ENCODE measurements at regions not wholly inside any gene's neighbourhood (a gene's known extent, or its start where the extent isn't known, plus 50 kb on each side); places are given as distances from the start of the nearest gene placed in this dataset.

- no peak for DNase-seq
Observed at GRCh38 chr6:108734271-108734922, 113.8 kb upstream of the ARMC2 start.

GRCh38 chr6:108735310-108736001, 112.8 kb upstream of the ARMC2 start:
- peak; percentile 15 for DNase-seq

GRCh38 chr6:108736002-108736361, 112.2 kb upstream of the ARMC2 start:
- DNase-seq = no peak

GRCh38 chr6:108736832-108737231, 111.4 kb upstream of the ARMC2 start:
- peak; percentile 89 for DNase-seq

GRCh38 chr6:108737594-108738546, 110.4 kb upstream of the ARMC2 start:
- DNase-seq = peak; percentile 98

- DNase-seq = peak; percentile 60
Observed at GRCh38 chr6:108738684-108739416, 109.4 kb upstream of the ARMC2 start.

GRCh38 chr6:108739496-108740330, 108.5 kb upstream of the ARMC2 start:
- no peak for DNase-seq

- no peak for DNase-seq
Observed at GRCh38 chr6:108741331-108741989, 106.8 kb upstream of the ARMC2 start.

GRCh38 chr6:108742041-108742440, 106.2 kb upstream of the ARMC2 start:
- peak; percentile 87 for DNase-seq

- no peak for DNase-seq
Observed at GRCh38 chr6:108744244-108744972, 103.8 kb upstream of the ARMC2 start.

GRCh38 chr6:108744996-108745395, 103.2 kb upstream of the ARMC2 start:
- no peak for DNase-seq

- DNase-seq = no peak
Observed at GRCh38 chr6:108745664-108746336, 102.4 kb upstream of the ARMC2 start.

GRCh38 chr6:108746366-108746765, 101.9 kb upstream of the ARMC2 start:
- no peak for DNase-seq

GRCh38 chr6:108746836-108747575, 101.2 kb upstream of the ARMC2 start:
- DNase-seq = no peak

- DNase-seq = peak; percentile 43
Observed at GRCh38 chr6:108748055-108748454, 100.2 kb upstream of the ARMC2 start.

GRCh38 chr6:108748959-108749358, 99.3 kb upstream of the ARMC2 start:
- peak; percentile 50 for DNase-seq

GRCh38 chr6:108750801-108751200, 97.4 kb upstream of the ARMC2 start:
- DNase-seq = no peak

GRCh38 chr6:108751282-108751681, 96.9 kb upstream of the ARMC2 start:
- no peak for DNase-seq
